HL-60 (cell line): ENCODE measurements at regions not wholly inside any gene's neighbourhood (a gene's known extent, or its start where the extent isn't known, plus 50 kb on each side); places are given as distances from the start of the nearest gene placed in this dataset.

Experiments
- CTCF ChIP-seq: IDR thresholded peaks from one replicate; pipeline ENCODE4 v1.5.1; 2011; ENCODE audit warnings: low read length, control low read depth, inconsistent platforms; ENCODE audit not compliant: insufficient read depth
- GABPA ChIP-seq: IDR thresholded peaks from 2 replicates; pipeline ENCODE4 v1.6.1; 2012; ENCODE audit warnings: low read depth
- POLR2AphosphoS5 ChIP-seq: IDR thresholded peaks from 2 replicates; pipeline ENCODE4 v1.6.1; 2012; ENCODE audit warnings: low read depth
- REST ChIP-seq: IDR thresholded peaks from 2 replicates; pipeline ENCODE4 v1.6.1; 2012; ENCODE audit warnings: low read depth; ENCODE audit not compliant: insufficient replicate concordance
- SPI1 ChIP-seq: IDR thresholded peaks from 2 replicates; pipeline ENCODE4 v1.6.1; 2012; ENCODE audit warnings: low read depth, mild to moderate bottlenecking, borderline replicate concordance

- TF ChIP-seq CTCF (no peak), POLR2AphosphoS5 (no peak), GABPA (no peak), REST (no peak), SPI1 (no peak)
Observed at GRCh38 chr15:39230205-39230907, 350.5 kb upstream of the THBS1 start.
